ENCODE measurements at regions not wholly inside any gene's neighbourhood (a gene's known extent, or its start where the extent isn't known, plus 50 kb on each side); places are given as distances from the start of the nearest gene placed in this dataset.

DNA sequence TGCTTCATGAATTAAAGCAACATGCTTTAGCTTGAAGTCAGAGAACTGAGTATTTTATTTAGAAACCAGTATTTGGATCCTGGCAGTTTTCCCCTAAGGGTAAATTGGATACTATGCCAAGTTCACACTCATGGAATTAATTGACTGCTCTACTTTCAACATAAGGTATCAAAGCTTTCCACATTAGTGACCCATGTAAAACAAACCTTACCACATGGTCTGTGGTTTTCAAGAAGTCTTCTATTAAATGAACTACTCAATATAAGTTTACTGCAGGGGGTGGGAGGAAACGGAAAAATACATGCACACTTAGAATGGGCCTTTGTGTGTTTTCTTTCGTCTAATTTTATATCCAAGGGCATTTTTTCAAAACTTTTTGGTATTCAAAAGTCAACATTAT, 232.0 kb upstream of the FBXL7 start:
- no peak for TF ChIP-seq CTCF (IDR thresholded peaks at IDR 0.05; ENCODE audit: control extremely low read depth in 1 of 3, insufficient read depth in 1 of 3, low read depth in 1 of 3, low read length in 3 of 3)
- no peak for TF ChIP-seq POLR2AphosphoS5 (IDR thresholded peaks at IDR 0.05; ENCODE audit: low read depth, low read length)
- no peak for TF ChIP-seq TAF1 (IDR thresholded peaks at IDR 0.05; ENCODE audit: low read depth, low read length)
- TF ChIP-seq, protein P1, sequence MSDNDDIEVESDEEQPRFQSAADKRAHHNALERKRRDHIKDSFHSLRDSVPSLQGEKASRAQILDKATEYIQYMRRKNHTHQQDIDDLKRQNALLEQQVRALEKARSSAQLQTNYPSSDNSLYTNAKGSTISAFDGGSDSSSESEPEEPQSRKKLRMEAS (IDR thresholded peaks at IDR 0.05) = no peak
- TF ChIP-seq MAFK (IDR thresholded peaks at IDR 0.05; ENCODE audit: low read depth, low read length) = no peak
- TF ChIP-seq JUN (IDR thresholded peaks at IDR 0.05; ENCODE audit: low read depth, low read length) = no peak
- no peak for TF ChIP-seq RFX5 (IDR thresholded peaks at IDR 0.05; ENCODE audit: borderline replicate concordance, low read depth, low read length)
- no peak for TF ChIP-seq NANOG (IDR thresholded peaks at IDR 0.05; ENCODE audit: insufficient read depth, low read depth, low read length, poor library complexity, severe bottlenecking)
- no peak for TF ChIP-seq GABPA (IDR thresholded peaks at IDR 0.05; ENCODE audit: borderline replicate concordance, insufficient read depth, low read length)
- no peak for TF ChIP-seq RNF2 (IDR thresholded peaks at IDR 0.05; ENCODE audit: borderline replicate concordance, low read depth, low read length, missing control alignments, poor library complexity, severe bottlenecking)

Data from H1 (cell line).